Esophagus muscularis mucosa (tissue), 4 donors: ENCODE measurements at regions not wholly inside any gene's neighbourhood (a gene's known extent, or its start where the extent isn't known, plus 50 kb on each side); places are given as distances from the start of the nearest gene placed in this dataset.

Source experiments
- DNase-seq: peaks from one replicate; pipeline ENCODE4 v3.0.0-alpha.2; 2017; ENCODE audit errors: extremely low spot score
- H3K27ac ChIP-seq, 4 donors: fragments of 200-600 bp; sonication (generic); replicated peaks in 1 of 4; 1 replicate in 3 of 4; 2 replicates in 1 of 4; pipeline ENCODE4 v1.5.1; 2016 to 2019; ENCODE audit warnings: mild to moderate bottlenecking in 1 of 4
- H3K27me3 ChIP-seq, 4 donors: fragments of 200-600 bp; sonication (generic); one replicate each; pipeline versions ENCODE4 v1.5.1 to v1.6.0; 2016 to 2019
- H3K36me3 ChIP-seq, 4 donors: fragments of 200-600 bp; sonication (generic); one replicate each; pipeline ENCODE4 v1.5.1; 2016 to 2019
- H3K4me1 ChIP-seq, 4 donors: fragments of 200-600 bp; sonication (generic); one replicate each; pipeline ENCODE4 v1.5.1; 2016 to 2019
- H3K4me3 ChIP-seq, 4 donors: fragments of 200-600 bp; sonication (generic); 1 replicate in 2 of 4; 2 replicates in 2 of 4; pipeline ENCODE4 v1.5.1; 2016 to 2019; ENCODE audit warnings: mild to moderate bottlenecking in 4 of 4, moderate library complexity in 1 of 4
- H3K9me3 ChIP-seq, 4 donors: fragments of 200-600 bp; sonication (generic); 1 replicate in 3 of 4; 2 replicates in 1 of 4; pipeline ENCODE4 v1.5.1; 2016 to 2019
- EP300 ChIP-seq: sonication (generic); formaldehyde crosslinking; IDR thresholded peaks from one replicate; pipeline ENCODE4 v1.6.1; 2017; ENCODE audit warnings: antibody characterized with exemption
- POLR2A ChIP-seq: fragments of 450-650 bp; IDR thresholded peaks from one replicate; pipeline ENCODE4 v1.6.1; 2017; ENCODE audit warnings: antibody characterized with exemption, moderate library complexity, mild to moderate bottlenecking, low read depth
- POLR2AphosphoS5 ChIP-seq, 2 donors: sonication (generic); formaldehyde crosslinking; IDR thresholded peaks; one replicate each; pipeline ENCODE4 v1.6.1; 2017; ENCODE audit warnings: antibody characterized with exemption in 2 of 2
- WGBS: methylation state at CpG from one replicate; pipeline ENCODE4 v1.1.5; 2018; 5-methylcytosine and 5-hydroxymethylcytosine counted together
- intact Hi-C: fragments of 100-400 bp; cut with DNase I; formaldehyde crosslinking; loops from one replicate; pipeline ENCODE4 v1.15.1; 2023
- TF ChIP-seq, protein P1 (sequence below), 3 experiments: fragments of 200-600 bp in 2 of 3; fragments of 450-650 bp in 1 of 3; sonication (generic) in 2 of 3; IDR thresholded peaks; one replicate each; pipeline ENCODE4 v1.5.1; 2017 to 2019; ENCODE audit warnings: antibody characterized with exemption in 3 of 3, mild to moderate bottlenecking in 2 of 3, moderate library complexity in 1 of 3

DNA sequence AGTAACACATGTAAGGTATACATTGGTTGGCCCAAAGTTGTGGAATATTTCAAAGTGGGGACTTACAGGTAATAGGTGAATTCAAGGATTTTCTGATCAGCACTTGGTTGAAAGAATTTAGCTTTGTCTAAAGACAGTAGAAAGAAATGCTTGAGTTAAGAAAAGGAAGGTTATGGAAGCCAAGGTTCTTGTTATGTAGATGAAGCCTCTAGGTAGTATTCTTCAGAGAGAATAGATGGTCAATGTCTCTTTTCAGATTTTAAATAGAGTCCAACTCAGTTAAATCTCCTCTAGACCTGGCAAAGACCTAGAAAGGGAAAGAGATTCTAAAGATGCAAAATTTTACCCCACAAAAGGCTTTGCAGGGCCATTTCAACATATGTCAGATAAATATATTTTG, 157.4 kb downstream of the ANKRD30B start:
- H3K27ac ChIP-seq = no peak overlapping the region
- TF ChIP-seq POLR2A = no peak
- no peak for TF ChIP-seq POLR2AphosphoS5 (IDR thresholded peaks at IDR 0.05)
- DNase-seq = no peak
- no peaks in the 10 kb centered on the region for H3K36me3 ChIP-seq
- no peak overlapping the region for H3K4me3 ChIP-seq
- intact Hi-C loops = no loop called here
- no peaks in the 10 kb centered on the region for H3K9me3 ChIP-seq
- no peaks in the 10 kb centered on the region for H3K27me3 ChIP-seq
- no peaks in the 10 kb centered on the region for H3K4me1 ChIP-seq

DNA sequence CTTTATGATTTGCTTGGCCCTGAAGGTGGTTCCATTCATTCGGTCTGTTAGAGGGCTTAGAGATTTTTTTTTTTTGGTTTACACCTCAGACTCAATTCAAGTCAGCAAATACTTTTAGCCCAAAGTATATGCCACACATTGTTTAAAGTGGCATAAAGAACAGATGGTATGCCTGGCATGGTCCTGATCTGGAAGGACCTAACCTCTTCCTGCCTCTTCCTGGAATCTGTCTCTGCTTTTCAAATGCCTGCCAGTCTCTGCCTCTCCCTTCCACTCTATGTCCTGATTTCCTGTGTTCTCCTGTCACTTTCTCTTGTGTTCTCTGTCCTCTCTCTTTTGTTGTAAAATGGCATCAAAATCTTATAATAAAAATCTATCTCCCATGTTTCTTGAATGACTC, 158.0 kb downstream of the ANKRD30B start:
- 73% methylated on average over 1 of the region's 1 CpG for WGBS
- TF ChIP-seq, protein P1, sequence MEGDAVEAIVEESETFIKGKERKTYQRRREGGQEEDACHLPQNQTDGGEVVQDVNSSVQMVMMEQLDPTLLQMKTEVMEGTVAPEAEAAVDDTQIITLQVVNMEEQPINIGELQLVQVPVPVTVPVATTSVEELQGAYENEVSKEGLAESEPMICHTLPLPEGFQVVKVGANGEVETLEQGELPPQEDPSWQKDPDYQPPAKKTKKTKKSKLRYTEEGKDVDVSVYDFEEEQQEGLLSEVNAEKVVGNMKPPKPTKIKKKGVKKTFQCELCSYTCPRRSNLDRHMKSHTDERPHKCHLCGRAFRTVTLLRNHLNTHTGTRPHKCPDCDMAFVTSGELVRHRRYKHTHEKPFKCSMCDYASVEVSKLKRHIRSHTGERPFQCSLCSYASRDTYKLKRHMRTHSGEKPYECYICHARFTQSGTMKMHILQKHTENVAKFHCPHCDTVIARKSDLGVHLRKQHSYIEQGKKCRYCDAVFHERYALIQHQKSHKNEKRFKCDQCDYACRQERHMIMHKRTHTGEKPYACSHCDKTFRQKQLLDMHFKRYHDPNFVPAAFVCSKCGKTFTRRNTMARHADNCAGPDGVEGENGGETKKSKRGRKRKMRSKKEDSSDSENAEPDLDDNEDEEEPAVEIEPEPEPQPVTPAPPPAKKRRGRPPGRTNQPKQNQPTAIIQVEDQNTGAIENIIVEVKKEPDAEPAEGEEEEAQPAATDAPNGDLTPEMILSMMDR (IDR thresholded peaks at IDR 0.05) = no peak
- TF ChIP-seq POLR2A (no peak), POLR2AphosphoS5 (IDR thresholded peaks at IDR 0.05) (no peak), EP300 (no peak)

DNA sequence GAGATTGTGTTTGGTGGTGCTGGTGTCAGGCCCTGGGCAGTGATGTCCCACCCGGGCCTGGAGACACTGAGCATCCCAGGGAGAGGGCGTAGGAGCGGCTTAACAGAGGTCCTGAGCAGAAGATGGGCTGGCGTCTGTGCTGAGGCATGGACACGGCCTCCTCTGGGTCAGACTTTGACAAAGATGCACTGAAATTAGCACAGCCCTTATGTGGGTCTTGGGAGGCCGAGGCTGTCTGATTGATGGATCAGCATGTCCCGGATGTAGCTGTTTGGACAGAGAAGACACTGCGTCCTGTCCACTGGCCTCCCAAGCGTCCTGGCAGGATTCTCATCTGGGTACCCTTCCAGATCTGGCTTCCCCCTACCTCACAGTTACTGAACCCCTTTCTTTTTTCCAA, 159.4 kb downstream of the ANKRD30B start:
- Histone ChIP-seq H3K27me3 (no peaks in the 10 kb centered on the region), H3K4me1 (no peaks in the 10 kb centered on the region), H3K4me3 (no peak overlapping the region), H3K9me3 (no peaks in the 10 kb centered on the region), H3K36me3 (no peaks in the 10 kb centered on the region), H3K27ac (no peak overlapping the region)
- no peak for TF ChIP-seq EP300
- TF ChIP-seq, protein P1 (IDR thresholded peaks at IDR 0.05) = no peak
- TF ChIP-seq POLR2A = no peak
- no peak for TF ChIP-seq POLR2AphosphoS5 (IDR thresholded peaks at IDR 0.05)
- peak; percentile 39 for DNase-seq
- intact Hi-C loops = no loop called here
- 81% methylated on average over 7 of the region's 9 CpGs for WGBS

More for the DNA sequence above, 158.0 kb downstream of the ANKRD30B start:
- Histone ChIP-seq H3K4me1 (no peaks in the 10 kb centered on the region), H3K27ac (no peak overlapping the region), H3K4me3 (no peak overlapping the region), H3K27me3 (no peaks in the 10 kb centered on the region), H3K36me3 (no peaks in the 10 kb centered on the region), H3K9me3 (no peaks in the 10 kb centered on the region)
- intact Hi-C loops = no loop called here
- no peak for DNase-seq

DNA sequence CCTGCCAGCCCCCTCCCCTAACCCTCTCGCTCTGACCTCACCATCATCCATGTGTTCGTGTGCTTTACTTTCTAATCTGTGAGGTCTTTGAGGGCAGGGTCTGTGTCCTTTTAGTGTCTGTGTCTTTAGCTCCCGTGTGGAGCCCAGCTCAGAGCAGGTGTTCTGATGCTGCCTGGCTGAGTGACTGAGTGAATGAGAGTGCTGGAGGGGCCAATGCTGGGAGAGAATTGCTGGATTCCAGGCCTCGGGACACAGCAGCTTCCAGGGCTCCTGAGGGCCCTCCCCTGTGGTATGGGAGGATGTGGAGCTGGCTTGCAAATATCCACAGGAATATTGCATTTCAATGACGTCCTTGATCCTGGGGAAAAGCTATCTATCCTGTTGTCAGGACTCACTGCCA, 160.6 kb downstream of the ANKRD30B start:
- 66% methylated on average over 4 of the region's 5 CpGs for WGBS
- no peaks in the 10 kb centered on the region for H3K4me1 ChIP-seq
- TF ChIP-seq EP300 = no peak
- no peak for TF ChIP-seq POLR2AphosphoS5 (IDR thresholded peaks at IDR 0.05)
- TF ChIP-seq POLR2A = no peak
- TF ChIP-seq, protein P1 (IDR thresholded peaks at IDR 0.05) = no peak
- H3K27me3 ChIP-seq = no peaks in the 10 kb centered on the region
- no peak overlapping the region for H3K27ac ChIP-seq
- intact Hi-C loops = no loop called here
- no peaks in the 10 kb centered on the region for H3K9me3 ChIP-seq
- no peak overlapping the region for H3K4me3 ChIP-seq
- peak; percentile 66 for DNase-seq
- no peaks in the 10 kb centered on the region for H3K36me3 ChIP-seq

DNA sequence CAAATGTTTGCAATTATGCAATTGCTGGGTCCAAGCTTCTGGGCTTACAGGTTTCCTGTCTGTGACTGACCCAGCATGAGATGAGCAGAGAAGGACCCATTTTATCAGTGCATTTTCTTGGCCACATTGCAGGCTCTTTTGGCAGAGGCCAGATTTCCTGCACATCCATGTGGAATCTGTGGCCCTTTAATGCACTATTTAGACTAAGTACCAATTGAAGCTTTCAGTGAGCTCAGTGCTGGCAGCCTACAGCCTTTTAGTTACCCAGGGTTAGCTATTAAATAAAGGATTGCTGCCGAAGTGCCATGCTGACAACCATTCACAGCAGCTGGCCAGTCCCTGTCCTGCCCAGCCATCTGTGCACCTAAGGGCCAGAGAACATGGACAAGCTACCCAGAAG, 165.0 kb downstream of the ANKRD30B start:
- intact Hi-C loops = no loop called here
- TF ChIP-seq, protein P1 (IDR thresholded peaks at IDR 0.05) = no peak
- WGBS = 100% methylated on average over 1 of the region's 1 CpG
- no peaks in the 10 kb centered on the region for H3K9me3 ChIP-seq
- H3K27ac ChIP-seq = no peak overlapping the region
- no peak overlapping the region for H3K4me3 ChIP-seq
- H3K27me3 ChIP-seq = no peaks in the 10 kb centered on the region
- no peaks in the 10 kb centered on the region for H3K36me3 ChIP-seq
- peak; percentile 62 for DNase-seq
- no peaks in the 10 kb centered on the region for H3K4me1 ChIP-seq
